ENCODE measurements at regions not wholly inside any gene's neighbourhood (a gene's known extent, or its start where the extent isn't known, plus 50 kb on each side); places are given as distances from the start of the nearest gene placed in this dataset.

DNA sequence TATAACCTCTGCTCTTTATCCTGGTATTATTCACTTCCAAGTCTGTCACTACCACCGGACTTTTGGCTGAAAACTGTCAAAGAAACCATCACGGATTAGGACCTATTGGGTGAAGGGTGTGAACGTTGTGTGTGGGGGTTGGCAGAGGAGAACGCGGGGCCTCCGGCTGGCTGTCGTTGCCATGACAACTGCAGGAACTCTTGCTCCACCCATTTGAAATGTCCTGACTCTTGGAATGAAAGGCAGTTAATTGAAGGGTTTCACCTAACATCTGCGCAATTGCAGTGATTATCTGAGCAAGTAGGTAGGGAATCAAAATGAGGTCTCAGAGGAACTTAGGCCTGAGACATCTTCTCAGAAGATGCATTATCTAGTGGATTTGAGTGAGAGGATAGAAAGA, 60.9 kb upstream of the CLMP start:
- no peak for DNase-seq (ENCODE audit: low read depth)

DNA sequence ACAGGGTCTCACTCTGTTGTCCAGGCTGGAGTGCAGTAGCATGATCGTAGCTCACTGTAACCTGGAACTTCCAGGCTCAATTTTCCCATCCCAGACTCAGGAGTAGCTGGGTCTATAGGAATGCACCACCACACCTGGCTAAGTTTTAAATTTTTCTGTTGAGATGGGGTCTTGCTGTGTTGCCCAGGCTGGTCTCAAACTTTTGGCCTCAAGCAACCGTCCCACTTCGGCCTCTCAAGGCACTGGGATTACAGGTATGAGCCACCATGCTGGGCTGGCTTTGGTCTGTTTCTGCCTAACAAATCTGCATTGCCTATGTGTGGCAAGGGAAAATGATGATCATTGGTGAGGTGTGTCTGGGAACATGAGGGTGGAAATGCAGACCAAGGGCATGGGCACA, 59.3 kb upstream of the CLMP start:
- no peak for DNase-seq (ENCODE audit: low read depth)

DNA sequence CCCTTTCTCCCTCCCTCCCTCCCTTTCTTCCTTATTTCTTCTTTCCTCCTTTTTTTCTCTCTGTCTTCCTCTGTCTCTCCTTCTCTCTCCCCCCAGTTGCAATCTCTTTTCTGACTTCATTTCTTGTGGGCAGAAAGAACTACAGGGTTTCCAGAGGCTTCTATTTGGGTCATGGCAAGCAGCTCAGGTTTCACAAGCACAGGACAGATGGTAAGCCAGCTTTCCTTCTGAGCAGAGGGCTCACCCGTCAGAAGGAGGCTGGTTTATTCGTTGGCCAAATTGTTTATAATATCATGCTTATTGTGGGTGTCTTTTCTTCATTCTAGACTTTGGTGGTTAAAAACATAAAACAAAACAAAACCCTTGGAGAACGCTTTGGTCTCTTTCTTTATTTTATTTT, 58.9 kb upstream of the CLMP start:
- DNase-seq (ENCODE audit: low read depth) = no peak

DNA sequence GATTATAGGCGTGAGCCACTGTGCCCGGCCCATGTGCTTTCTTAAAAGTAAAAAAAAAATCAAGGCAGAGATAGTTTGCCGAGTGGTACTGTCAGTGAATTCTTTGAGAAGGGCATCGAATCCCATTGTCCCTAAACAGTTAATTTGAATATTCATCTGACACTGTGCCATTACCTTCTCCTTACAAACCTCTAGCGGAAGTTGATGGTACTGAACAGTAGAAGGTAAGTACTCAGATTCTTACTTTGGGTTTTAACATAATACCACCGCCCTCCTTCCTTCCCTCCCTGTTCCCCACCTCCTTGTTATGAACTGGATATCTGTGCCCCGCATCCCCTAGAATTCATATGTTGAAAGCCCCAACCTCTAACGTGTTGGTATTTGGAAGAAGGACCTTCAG, 58.2 kb upstream of the CLMP start:
- DNase-seq (ENCODE audit: low read depth) = no peak

DNA sequence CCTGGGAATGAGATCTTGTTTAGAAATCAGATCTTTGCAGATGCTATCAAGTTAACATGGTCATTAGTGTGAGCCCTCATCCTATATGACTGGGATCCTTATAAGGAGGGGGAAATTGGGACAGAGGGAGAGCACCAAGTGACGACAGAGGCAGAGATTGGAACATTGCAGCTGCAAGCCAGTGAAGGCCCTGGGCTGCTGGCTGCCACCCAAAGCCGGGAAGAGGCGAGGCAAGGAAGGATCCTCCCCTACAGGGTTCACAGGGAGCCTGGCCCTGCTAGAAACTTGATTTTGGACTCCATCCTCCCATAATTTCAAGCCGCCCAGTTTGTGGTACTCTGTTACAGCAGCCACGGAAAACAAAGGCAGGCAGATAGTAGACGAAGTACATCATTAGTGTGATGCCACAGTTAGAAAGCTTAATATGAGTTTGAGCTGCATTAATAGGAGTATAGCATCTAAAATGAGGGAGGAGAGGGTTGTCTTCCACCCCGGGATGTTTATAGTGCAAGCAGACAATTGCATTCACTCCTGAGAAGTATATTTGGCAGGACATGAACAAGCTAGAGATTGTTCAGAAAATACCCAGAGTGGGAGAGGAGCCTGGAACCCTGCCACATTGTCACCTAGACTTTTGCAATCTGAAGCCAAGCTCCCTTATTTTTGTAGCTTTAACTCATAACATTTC, 56.8 kb upstream of the CLMP start:
- no peak for DNase-seq (ENCODE audit: low read depth)

DNA sequence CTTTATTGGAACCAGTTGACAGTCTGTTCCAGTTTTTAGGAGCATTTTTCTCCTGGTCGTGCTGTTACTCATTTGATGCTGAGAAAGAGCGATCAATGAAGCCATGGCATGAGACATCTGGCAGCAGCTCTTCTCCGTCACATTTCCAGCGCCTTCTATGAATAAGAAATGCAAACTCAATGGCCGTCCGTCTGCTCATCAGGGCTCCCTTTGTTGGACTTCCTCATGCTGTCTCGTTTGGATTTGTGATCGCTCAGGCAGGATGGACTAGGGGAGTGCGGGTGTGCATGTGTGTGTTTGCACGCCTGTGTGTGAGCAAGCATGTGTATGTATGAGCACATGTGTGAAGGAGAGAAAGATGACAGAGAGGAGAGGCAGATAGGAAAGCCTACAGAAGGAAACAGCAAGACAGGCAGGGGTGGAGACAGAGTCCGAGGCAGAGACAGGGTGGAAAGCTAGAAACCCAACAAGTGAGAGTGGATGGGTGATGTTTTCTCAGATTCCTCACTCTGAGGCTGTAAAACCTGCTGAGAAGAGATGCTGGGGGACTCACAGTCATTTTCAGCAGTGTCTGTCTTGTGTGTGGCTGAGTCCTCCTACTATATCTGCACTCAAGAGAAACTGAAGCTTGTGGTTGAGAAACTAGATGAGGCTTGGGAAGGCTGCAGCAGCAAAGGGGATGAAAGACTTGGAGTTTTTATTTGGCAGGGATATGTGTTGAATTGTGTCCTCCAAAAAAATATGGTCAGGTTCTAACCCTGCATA, 56.0 kb upstream of the CLMP start:
- DNase-seq (ENCODE audit: low read depth) = no peak

DNA sequence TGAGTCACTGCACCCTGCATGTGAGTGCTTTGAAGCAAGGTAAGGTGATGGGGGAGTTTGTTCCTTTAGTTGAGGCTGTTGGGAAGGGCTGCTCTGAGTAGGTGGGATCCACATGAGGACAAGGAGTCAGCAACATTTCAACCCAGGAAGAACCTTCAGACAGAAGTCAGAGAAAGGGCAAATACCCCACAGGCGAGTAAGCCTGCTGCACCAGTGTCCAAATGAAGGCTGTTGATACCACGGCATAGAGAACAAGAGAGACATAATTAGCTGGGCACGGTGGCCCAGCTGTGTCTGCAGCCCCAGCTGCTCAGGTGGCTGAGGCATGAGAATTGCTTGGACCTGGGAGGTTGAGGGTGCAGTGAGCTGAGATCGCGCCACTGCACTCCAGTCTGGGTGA, 54.3 kb upstream of the CLMP start:
- DNase-seq (ENCODE audit: low read depth) = no peak

DNA sequence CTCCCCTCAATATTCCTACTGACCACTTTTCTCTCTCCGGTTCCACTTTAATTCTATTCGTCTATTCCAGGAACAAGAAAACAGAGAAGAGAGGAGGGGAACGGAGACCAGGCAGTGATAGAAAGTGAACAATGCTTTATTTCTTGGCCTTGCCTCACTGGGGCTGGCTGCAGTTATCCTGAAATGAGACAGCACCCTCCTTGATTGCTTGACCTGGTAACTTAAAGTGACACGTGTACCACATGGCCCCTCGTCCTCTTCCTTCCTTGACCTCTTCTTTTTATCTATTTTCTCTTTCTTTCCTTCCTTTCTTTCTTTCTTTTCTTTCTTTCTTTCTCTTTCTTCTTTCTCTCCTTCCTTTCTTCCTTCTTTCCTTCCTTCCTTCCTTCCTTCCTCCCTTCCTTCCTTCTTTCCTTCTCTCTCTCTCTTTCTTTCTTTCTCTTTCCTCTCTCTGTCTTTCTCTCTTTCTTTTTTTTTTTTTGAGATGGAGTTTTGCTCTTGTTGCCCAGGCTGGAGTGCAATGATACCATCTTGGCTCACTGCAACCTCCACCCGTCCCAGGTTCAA, 52.8 kb upstream of the CLMP start:
- no peak for DNase-seq (ENCODE audit: low read depth)

DNA sequence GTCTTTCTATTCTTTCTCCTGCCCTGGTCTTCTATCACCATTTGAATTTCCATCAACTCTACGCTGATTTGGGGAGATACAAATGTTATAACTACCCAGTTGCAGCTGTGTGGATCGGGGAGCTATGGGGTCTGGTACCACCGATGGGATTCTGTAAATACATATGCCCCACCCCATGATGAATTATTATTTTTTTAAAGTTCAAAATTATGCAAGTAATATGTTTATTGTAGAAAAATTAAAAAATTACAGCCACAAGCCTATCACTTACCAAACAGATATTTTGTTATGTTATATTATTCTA, 52.4 kb upstream of the CLMP start:
- no peak for DNase-seq (ENCODE audit: low read depth)

DNA sequence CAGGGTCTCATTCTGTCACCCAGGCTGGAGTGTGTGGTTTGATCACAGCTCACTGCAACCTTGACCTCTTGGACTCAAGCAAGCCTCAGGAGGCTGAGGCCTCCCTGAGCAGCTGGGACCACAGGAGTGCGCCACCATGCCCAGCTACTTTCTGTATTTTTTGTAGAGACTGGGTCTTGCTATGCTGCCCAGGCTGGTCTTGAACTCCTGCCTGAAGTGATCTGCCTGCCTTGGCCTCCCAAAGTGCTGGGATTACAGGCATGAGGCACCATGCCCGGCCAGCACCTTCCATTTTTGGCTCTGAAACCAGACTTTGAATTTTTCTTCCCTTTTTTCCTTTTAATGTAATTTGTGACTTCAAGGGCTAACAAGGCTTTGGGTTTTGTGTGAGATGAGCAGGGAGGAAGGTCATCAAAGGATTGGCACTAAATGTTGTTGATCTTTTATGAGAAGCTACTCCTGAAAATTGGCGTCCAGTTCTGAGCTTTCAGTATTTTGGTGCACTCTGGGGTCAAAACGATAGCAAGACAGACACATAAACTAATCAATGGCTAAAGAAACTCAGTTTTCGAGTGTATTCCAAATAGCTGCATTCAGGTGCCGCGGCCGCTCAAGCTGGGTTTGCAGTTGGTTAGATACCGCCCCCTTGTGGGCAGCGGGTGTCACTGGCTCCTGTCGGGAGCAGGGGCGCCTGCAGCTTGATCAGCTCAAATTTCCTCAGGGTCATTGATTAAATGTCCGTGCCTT, 51.9 kb upstream of the CLMP start:
- peak; percentile 37 for DNase-seq (ENCODE audit: low read depth)

DNA sequence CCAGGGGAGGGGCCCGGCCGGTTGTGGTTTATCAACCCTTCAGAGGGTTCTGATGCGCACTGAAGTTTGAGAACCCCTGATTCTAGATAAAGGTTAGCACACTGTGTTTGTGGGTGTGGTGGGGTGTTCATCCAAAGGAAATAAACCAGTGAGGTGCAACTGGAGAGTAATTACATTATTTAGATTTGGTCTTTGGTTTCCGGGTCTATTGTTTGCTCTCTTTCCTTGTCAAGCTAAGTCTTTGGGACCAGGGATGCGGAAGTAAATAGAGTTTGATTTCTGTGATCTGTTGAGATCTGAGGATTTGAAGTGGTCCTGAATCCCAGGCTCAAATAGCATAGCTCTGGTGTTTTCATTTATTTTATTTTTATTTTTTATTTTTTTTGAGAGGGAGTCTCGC, 50.5 kb upstream of the CLMP start:
- no peak for DNase-seq (ENCODE audit: low read depth)

All from CMK (cell line).